NCI-H226 (cell line): ENCODE measurements at regions not wholly inside any gene's neighbourhood (a gene's known extent, or its start where the extent isn't known, plus 50 kb on each side); places are given as distances from the start of the nearest gene placed in this dataset.
A peak's percentile ranks its signal among the peaks of the same experiment; 100 is the strongest.

Experiments
- DNase-seq: peaks from one replicate; pipeline ENCODE4 v3.0.0-alpha.2; 2015

GRCh38 chr9:106727969-106728368 lies 135.0 kb upstream of the ZNF462 start:
- DNase-seq: no peak

GRCh38 chr9:106728860-106729259 lies 134.1 kb upstream of the ZNF462 start:
- DNase-seq: no peak

- DNase-seq: no peak
Observed at GRCh38 chr9:106731910-106732309, 131.1 kb upstream of the ZNF462 start.

- no peak for DNase-seq
Observed at GRCh38 chr9:106733828-106734380, 129.1 kb upstream of the ZNF462 start.

GRCh38 chr9:106737516-106737915 lies 125.5 kb upstream of the ZNF462 start:
- DNase-seq: no peak

GRCh38 chr9:106738109-106738508 lies 124.9 kb upstream of the ZNF462 start:
- no peak for DNase-seq

- peak; percentile 68 for DNase-seq
Observed at GRCh38 chr9:106745457-106745856, 117.5 kb upstream of the ZNF462 start.

GRCh38 chr9:106745876-106746275 lies 117.1 kb upstream of the ZNF462 start:
- DNase-seq: peak; percentile 69

GRCh38 chr9:106751681-106752080 lies 111.3 kb upstream of the ZNF462 start:
- DNase-seq: no peak

GRCh38 chr9:106752581-106752980 lies 110.4 kb upstream of the ZNF462 start:
- no peak for DNase-seq

GRCh38 chr9:106753155-106753671 lies 109.8 kb upstream of the ZNF462 start:
- no peak for DNase-seq

GRCh38 chr9:106755736-106756135 lies 107.2 kb upstream of the ZNF462 start:
- no peak for DNase-seq

GRCh38 chr9:106757514-106757913 lies 105.5 kb upstream of the ZNF462 start:
- DNase-seq: no peak

- DNase-seq: peak; percentile 9
Observed at GRCh38 chr9:106758911-106759310, 104.1 kb upstream of the ZNF462 start.

- DNase-seq: no peak
Observed at GRCh38 chr9:106761493-106761892, 101.5 kb upstream of the ZNF462 start.

GRCh38 chr9:106766616-106767015 lies 96.3 kb upstream of the ZNF462 start:
- no peak for DNase-seq

- no peak for DNase-seq
Observed at GRCh38 chr9:106769331-106769730, 93.6 kb upstream of the ZNF462 start.

GRCh38 chr9:106771608-106772007 lies 91.4 kb upstream of the ZNF462 start:
- no peak for DNase-seq

- no peak for DNase-seq
Observed at GRCh38 chr9:106772523-106773290, 90.3 kb upstream of the ZNF462 start.

- no peak for DNase-seq
Observed at GRCh38 chr9:106773750-106774149, 89.2 kb upstream of the ZNF462 start.

GRCh38 chr9:106775960-106776359 lies 87.0 kb upstream of the ZNF462 start:
- no peak for DNase-seq

GRCh38 chr9:106779796-106780195 lies 83.2 kb upstream of the ZNF462 start:
- peak; percentile 33 for DNase-seq

GRCh38 chr9:106783121-106783520 lies 79.8 kb upstream of the ZNF462 start:
- no peak for DNase-seq

- peak; percentile 40 for DNase-seq
Observed at GRCh38 chr9:106784076-106784475, 78.9 kb upstream of the ZNF462 start.

GRCh38 chr9:106785200-106785599 lies 77.8 kb upstream of the ZNF462 start:
- no peak for DNase-seq
